ENCODE measurements at regions not wholly inside any gene's neighbourhood (a gene's known extent, or its start where the extent isn't known, plus 50 kb on each side); places are given as distances from the start of the nearest gene placed in this dataset.

GRCh38 chr10:131760416-131761166 is 140.2 kb upstream of the PPP2R2D start:
- WGBS, 2 donors = 75% methylated on average over 10 of the region's 10 CpGs
- DNase-seq = no peak
- H3K9me3 ChIP-seq (ENCODE audit: control insufficient read depth in 4 of 4, insufficient read depth in 3 of 4, low read length in 3 of 4) = peaks cover 0 to 7% (median under 1%) of the 10 kb centered on the region in 4 donors

GRCh38 chr10:131762789-131763696 is 137.8 kb upstream of the PPP2R2D start:
- no peak overlapping the region for H3K4me3 ChIP-seq
- no peak for TF ChIP-seq CTCF (IDR thresholded peaks at IDR 0.05; ENCODE audit: control extremely low read depth, extremely low read depth)
- H3K9ac ChIP-seq (ENCODE audit: insufficient read depth in 1 of 2, low read length in 2 of 2) = no peak overlapping the region
- DNase-seq (no peak), ATAC-seq (ENCODE audit: insufficient read depth, low FRiP score) (no peak)
- no peak overlapping the region for H3K27ac ChIP-seq (ENCODE audit: low read depth in 1 of 2, low read length in 1 of 2)
- 79 to 86% methylated on average over 15 of the region's 15 CpGs for WGBS, 2 donors
- peaks cover 0 to 4% (median 0%) of the 10 kb centered on the region in 5 donors for H3K4me1 ChIP-seq (ENCODE audit: control insufficient read depth in 5 of 5, insufficient read depth in 5 of 5, low read length in 5 of 5)
- peaks cover 0 to 9% (median under 1%) of the 10 kb centered on the region in 4 donors for H3K9me3 ChIP-seq (ENCODE audit: control insufficient read depth in 4 of 4, insufficient read depth in 3 of 4, low read length in 3 of 4)
- H3K36me3 ChIP-seq (ENCODE audit: control insufficient read depth in 4 of 4, insufficient read depth in 4 of 4, low read length in 4 of 4) = no peaks in the 10 kb centered on the region
- peaks cover 0 to 2% (median 0%) of the 10 kb centered on the region in 3 donors for H3K27me3 ChIP-seq (ENCODE audit: control insufficient read depth in 3 of 3, insufficient read depth in 3 of 3, low read length in 2 of 3)

More at GRCh38 chr10:131760416-131761166, 140.2 kb upstream of the PPP2R2D start:
- Histone ChIP-seq H3K9ac (ENCODE audit: insufficient read depth in 1 of 2, low read length in 2 of 2) (no peak overlapping the region), H3K36me3 (ENCODE audit: control insufficient read depth in 4 of 4, insufficient read depth in 4 of 4, low read length in 4 of 4) (no peaks in the 10 kb centered on the region), H3K27me3 (ENCODE audit: control insufficient read depth in 3 of 3, insufficient read depth in 3 of 3, low read length in 2 of 3) (peaks cover 0 to 2% (median 0%) of the 10 kb centered on the region in 3 donors), H3K4me1 (ENCODE audit: control insufficient read depth in 5 of 5, insufficient read depth in 5 of 5, low read length in 5 of 5) (peaks cover 0 to 8% (median 0%) of the 10 kb centered on the region in 5 donors), H3K4me3 (no peak overlapping the region), H3K27ac (ENCODE audit: low read depth in 1 of 2, low read length in 1 of 2) (no peak overlapping the region)
- ATAC-seq (ENCODE audit: insufficient read depth, low FRiP score) = no peak
- no peak for TF ChIP-seq CTCF (IDR thresholded peaks at IDR 0.05; ENCODE audit: control extremely low read depth, extremely low read depth)

- DNase-seq (no peak), ATAC-seq (ENCODE audit: insufficient read depth, low FRiP score) (no peak)
- no peak for TF ChIP-seq CTCF (IDR thresholded peaks at IDR 0.05; ENCODE audit: control extremely low read depth, extremely low read depth)
- Histone ChIP-seq H3K9me3 (ENCODE audit: control insufficient read depth in 4 of 4, insufficient read depth in 3 of 4, low read length in 3 of 4) (peaks cover 0 to 6% (median 0%) of the 10 kb centered on the region in 4 donors), H3K4me1 (ENCODE audit: control insufficient read depth in 5 of 5, insufficient read depth in 5 of 5, low read length in 5 of 5) (no peaks in the 10 kb centered on the region), H3K9ac (ENCODE audit: insufficient read depth in 1 of 2, low read length in 2 of 2) (no peak overlapping the region), H3K27ac (ENCODE audit: low read depth in 1 of 2, low read length in 1 of 2) (no peak overlapping the region), H3K4me3 (no peak overlapping the region), H3K36me3 (ENCODE audit: control insufficient read depth in 4 of 4, insufficient read depth in 4 of 4, low read length in 4 of 4) (no peaks in the 10 kb centered on the region), H3K27me3 (ENCODE audit: control insufficient read depth in 3 of 3, insufficient read depth in 3 of 3, low read length in 2 of 3) (no peaks in the 10 kb centered on the region)
- WGBS, 2 donors = 80 to 87% methylated on average over 9 of the region's 9 CpGs
Observed at GRCh38 chr10:131764929-131765328, 135.9 kb upstream of the PPP2R2D start.
